ENCODE measurements at regions not wholly inside any gene's neighbourhood (a gene's known extent, or its start where the extent isn't known, plus 50 kb on each side); places are given as distances from the start of the nearest gene placed in this dataset.
"Not testable (repeated sequence)": the region's sequence is repeated elsewhere in the genome, so short reads cannot be mapped to it uniquely, and the experiment has no call there.

GRCh38 chr3:34646911-34647460 lies 848.6 kb downstream of the PDCD6IP start:
- Mint-ChIP-seq H3K27me3 (no peaks in the 10 kb centered on the region), H3K4me1 (peaks cover 0 to 1% (median 0%) of the 10 kb centered on the region in 3 donors), H3K4me3 (peak overlapping the region in 1 of 4 donors; percentile 83), H3K36me3 (no peaks in the 10 kb centered on the region), H3K9me3 (peaks cover 0 to 6% (median 0%) of the 10 kb centered on the region in 3 donors), H3K27ac (no peak overlapping the region)

DNA sequence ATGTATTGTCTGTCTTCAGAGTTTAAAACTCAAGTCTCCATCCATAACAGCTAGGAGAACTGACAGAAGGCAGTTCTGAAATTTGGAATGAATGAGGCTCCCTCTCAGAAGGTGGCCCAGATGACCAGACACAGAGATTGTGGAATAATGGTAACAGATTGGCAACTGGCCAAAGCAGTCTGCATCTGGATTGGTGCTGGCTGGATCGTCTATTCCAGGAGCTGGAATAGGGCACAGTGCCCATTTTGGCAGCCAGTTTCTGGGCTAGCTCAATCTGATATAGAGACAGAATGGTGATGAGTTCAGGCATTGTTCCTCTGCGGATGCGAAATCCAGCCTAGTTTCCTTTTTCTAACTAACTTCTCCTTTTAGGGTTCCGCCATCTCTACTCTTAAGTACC lies 851.7 kb downstream of the PDCD6IP start:
- Mint-ChIP-seq H3K36me3 (no peaks in the 10 kb centered on the region), H3K27ac (no peak overlapping the region), H3K9me3 (peaks cover 0 to 5% (median 3%) of the 10 kb centered on the region in 3 donors), H3K4me1 (no peaks in the 10 kb centered on the region), H3K27me3 (no peaks in the 10 kb centered on the region), H3K4me3 (no peak overlapping the region)

DNA sequence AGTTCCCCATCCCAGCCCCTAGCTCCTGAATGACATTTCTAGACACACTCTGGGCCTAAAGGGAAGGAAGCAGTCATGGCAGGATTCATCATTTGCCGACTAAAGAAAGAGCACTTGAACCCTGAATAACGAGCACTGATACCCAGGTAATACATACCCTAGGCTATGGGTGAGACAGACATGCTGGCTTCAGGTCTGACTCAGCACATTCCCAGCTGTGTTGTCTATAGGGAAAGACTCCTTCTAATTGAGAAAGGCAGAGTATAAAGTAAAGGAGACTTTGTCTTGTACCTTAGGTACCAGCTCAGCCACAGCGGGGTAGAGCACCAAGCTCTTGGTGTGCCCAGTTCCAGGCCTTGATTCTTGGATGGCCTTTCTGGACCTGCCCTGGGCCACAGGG lies 870.5 kb downstream of the PDCD6IP start:
- no peaks in the 10 kb centered on the region for H3K27me3 Mint-ChIP-seq
- peaks cover 1 to 9% (median 3%) of the 10 kb centered on the region in 3 donors for H3K9me3 Mint-ChIP-seq
- peaks cover 1% of the 10 kb centered on the region for H3K36me3 Mint-ChIP-seq
- H3K27ac Mint-ChIP-seq, result no peak overlapping the region
- H3K4me3 Mint-ChIP-seq, result no peak overlapping the region
- no peaks in the 10 kb centered on the region for H3K4me1 Mint-ChIP-seq

GRCh38 chr3:34669490-34669889 lies 871.1 kb downstream of the PDCD6IP start:
- Mint-ChIP-seq H3K4me1 (no peaks in the 10 kb centered on the region), H3K27me3 (no peaks in the 10 kb centered on the region), H3K36me3 (peaks cover 1% of the 10 kb centered on the region), H3K27ac (no peak overlapping the region), H3K4me3 (no peak overlapping the region), H3K9me3 (peaks cover 1 to 9% (median 3%) of the 10 kb centered on the region in 3 donors)

GRCh38 chr3:34675383-34676120 lies 877.1 kb downstream of the PDCD6IP start:
- Mint-ChIP-seq H3K9me3 (peaks cover 0 to 9% (median 6%) of the 10 kb centered on the region in 3 donors), H3K27ac (no peak overlapping the region), H3K27me3 (no peaks in the 10 kb centered on the region), H3K36me3 (peaks cover 4% of the 10 kb centered on the region), H3K4me3 (no peak overlapping the region), H3K4me1 (no peaks in the 10 kb centered on the region)

DNA sequence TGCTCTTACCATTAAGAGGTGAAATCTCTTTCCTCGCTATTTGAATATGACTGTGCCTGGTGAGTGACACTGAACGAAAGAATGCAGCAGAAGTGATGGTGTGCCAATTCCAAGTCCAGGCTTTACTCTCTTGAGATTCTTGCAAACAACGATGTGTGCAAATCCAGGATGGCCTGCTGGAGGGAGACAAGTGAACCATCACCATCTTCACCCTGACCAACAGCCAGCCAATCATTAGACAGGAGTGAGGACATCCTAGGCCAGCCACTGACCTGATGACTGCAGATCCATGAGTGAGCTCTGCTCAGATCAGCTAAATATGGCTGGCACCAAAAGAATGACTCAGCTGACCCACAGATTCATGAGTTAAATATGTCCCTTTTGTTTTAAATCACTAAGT lies 878.0 kb downstream of the PDCD6IP start:
- no peaks in the 10 kb centered on the region for H3K4me1 Mint-ChIP-seq
- H3K27ac Mint-ChIP-seq, result no peak overlapping the region
- H3K27me3 Mint-ChIP-seq, result no peaks in the 10 kb centered on the region
- H3K4me3 Mint-ChIP-seq, result no peak overlapping the region
- peaks cover 0 to 9% (median 6%) of the 10 kb centered on the region in 3 donors for H3K9me3 Mint-ChIP-seq
- H3K36me3 Mint-ChIP-seq, result peaks cover 4% of the 10 kb centered on the region

DNA sequence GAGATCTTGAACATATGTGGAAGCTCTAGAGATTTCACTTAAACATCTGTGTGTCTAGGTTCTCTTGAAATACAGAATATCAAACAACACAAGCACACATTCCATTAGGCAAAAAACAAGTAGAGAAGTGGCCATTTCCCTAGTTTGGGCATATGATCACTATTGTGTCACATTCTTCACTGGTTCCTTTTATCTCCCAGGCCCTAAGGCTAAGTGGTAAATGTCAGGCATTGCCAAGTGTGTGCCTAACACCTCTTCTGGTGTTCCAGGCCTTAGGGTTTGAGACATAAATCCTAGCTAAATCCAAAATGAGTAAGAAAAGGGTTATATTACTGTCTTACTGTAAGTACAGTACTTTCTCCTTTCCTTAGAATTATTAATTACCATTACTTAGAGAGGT lies 880.1 kb downstream of the PDCD6IP start:
- peaks cover 3% of the 10 kb centered on the region for H3K36me3 Mint-ChIP-seq
- H3K27ac Mint-ChIP-seq, result no peak overlapping the region
- H3K27me3 Mint-ChIP-seq, result no peaks in the 10 kb centered on the region
- no peaks in the 10 kb centered on the region for H3K4me1 Mint-ChIP-seq
- H3K4me3 Mint-ChIP-seq, result no peak overlapping the region
- H3K9me3 Mint-ChIP-seq, result peaks cover 0 to 5% (median 0%) of the 10 kb centered on the region in 3 donors

GRCh38 chr3:34679055-34679454 lies 880.6 kb downstream of the PDCD6IP start:
- H3K36me3 Mint-ChIP-seq, H3K27ac Mint-ChIP-seq, H3K4me1 Mint-ChIP-seq, H3K9me3 Mint-ChIP-seq, H3K27me3 Mint-ChIP-seq, H3K4me3 Mint-ChIP-seq: not testable (repeated sequence)

DNA sequence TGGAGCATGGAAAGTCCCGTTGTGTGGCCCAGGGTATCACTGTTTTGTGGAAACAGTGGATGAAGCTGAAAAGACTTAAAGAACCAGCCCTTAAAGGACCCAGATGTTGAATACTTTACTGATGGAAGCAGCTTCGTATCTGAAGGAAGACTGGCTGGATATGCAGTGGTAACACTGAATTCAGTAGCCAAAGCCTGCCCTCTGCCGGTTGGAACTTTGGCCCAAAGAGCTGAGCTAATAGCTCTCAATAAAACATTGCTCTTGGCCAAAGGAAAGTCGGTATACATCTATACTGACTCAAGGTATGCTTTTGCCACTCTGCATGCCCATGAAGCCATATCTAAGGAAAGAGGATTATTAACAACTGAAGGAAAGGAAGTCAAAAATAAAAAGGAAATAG lies 885.4 kb downstream of the PDCD6IP start:
- Mint-ChIP-seq H3K4me1 (no peaks in the 10 kb centered on the region), H3K27ac (peak overlapping the region in 1 of 3 donors; percentile 20), H3K36me3 (peaks cover 3% of the 10 kb centered on the region), H3K27me3 (no peaks in the 10 kb centered on the region), H3K4me3 (no peak overlapping the region), H3K9me3 (peaks cover 0 to 7% (median 0%) of the 10 kb centered on the region in 3 donors)

GRCh38 chr3:34686541-34686940 lies 888.1 kb downstream of the PDCD6IP start:
- H3K4me3 Mint-ChIP-seq, result no peak overlapping the region
- no peak overlapping the region for H3K27ac Mint-ChIP-seq
- peaks cover 0 to 2% (median 0%) of the 10 kb centered on the region in 3 donors for H3K9me3 Mint-ChIP-seq
- no peaks in the 10 kb centered on the region for H3K4me1 Mint-ChIP-seq
- H3K27me3 Mint-ChIP-seq, result no peaks in the 10 kb centered on the region
- no peaks in the 10 kb centered on the region for H3K36me3 Mint-ChIP-seq

- no peak overlapping the region for H3K27ac Mint-ChIP-seq
- H3K4me1 Mint-ChIP-seq, result no peaks in the 10 kb centered on the region
- H3K9me3 Mint-ChIP-seq, result peaks cover 0 to 2% (median 0%) of the 10 kb centered on the region in 3 donors
- H3K36me3 Mint-ChIP-seq, result no peaks in the 10 kb centered on the region
- no peak overlapping the region for H3K4me3 Mint-ChIP-seq
- no peaks in the 10 kb centered on the region for H3K27me3 Mint-ChIP-seq
Measured at GRCh38 chr3:34687671-34688070, 889.2 kb downstream of the PDCD6IP start.

DNA sequence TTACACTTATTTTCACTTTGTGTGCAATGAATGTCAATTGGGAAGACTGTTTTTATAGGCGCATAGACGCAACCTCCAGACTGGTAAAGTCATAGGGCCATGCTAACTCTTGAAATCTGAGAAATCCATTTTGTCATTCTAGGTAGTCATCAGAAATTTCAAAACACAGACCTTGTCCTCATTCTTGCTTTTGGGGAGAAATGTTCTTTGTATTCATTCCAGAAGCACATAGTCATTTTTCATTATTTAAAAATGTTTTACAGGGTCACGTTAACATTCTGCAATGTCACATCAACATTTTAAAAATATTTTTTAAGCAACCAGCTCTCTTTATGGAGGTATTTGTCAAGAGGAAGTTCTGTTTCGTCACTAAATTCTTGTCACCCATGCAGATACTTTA lies 898.4 kb downstream of the PDCD6IP start:
- H3K9me3 Mint-ChIP-seq, result peaks cover 3 to 21% (median 14%) of the 10 kb centered on the region in 3 donors
- H3K27me3 Mint-ChIP-seq, result no peaks in the 10 kb centered on the region
- no peaks in the 10 kb centered on the region for H3K4me1 Mint-ChIP-seq
- no peak overlapping the region for H3K4me3 Mint-ChIP-seq
- H3K27ac Mint-ChIP-seq, result no peak overlapping the region
- no peaks in the 10 kb centered on the region for H3K36me3 Mint-ChIP-seq

- no peaks in the 10 kb centered on the region for H3K36me3 Mint-ChIP-seq
- H3K4me1 Mint-ChIP-seq, result no peaks in the 10 kb centered on the region
- no peak overlapping the region for H3K27ac Mint-ChIP-seq
- H3K27me3 Mint-ChIP-seq, result no peaks in the 10 kb centered on the region
- peaks cover 5 to 28% (median 19%) of the 10 kb centered on the region in 3 donors for H3K9me3 Mint-ChIP-seq
- no peak overlapping the region for H3K4me3 Mint-ChIP-seq
Measured at GRCh38 chr3:34703053-34703452, 904.6 kb downstream of the PDCD6IP start.

- peaks cover 1% of the 10 kb centered on the region for H3K36me3 Mint-ChIP-seq
- H3K27ac Mint-ChIP-seq, result no peak overlapping the region
- no peaks in the 10 kb centered on the region for H3K27me3 Mint-ChIP-seq
- no peaks in the 10 kb centered on the region for H3K4me1 Mint-ChIP-seq
- no peak overlapping the region for H3K4me3 Mint-ChIP-seq
- H3K9me3 Mint-ChIP-seq, result peaks cover 0 to 6% (median 3%) of the 10 kb centered on the region in 3 donors
Measured at GRCh38 chr3:34724916-34725499, 914.3 kb upstream of the ARPP21 start.

DNA sequence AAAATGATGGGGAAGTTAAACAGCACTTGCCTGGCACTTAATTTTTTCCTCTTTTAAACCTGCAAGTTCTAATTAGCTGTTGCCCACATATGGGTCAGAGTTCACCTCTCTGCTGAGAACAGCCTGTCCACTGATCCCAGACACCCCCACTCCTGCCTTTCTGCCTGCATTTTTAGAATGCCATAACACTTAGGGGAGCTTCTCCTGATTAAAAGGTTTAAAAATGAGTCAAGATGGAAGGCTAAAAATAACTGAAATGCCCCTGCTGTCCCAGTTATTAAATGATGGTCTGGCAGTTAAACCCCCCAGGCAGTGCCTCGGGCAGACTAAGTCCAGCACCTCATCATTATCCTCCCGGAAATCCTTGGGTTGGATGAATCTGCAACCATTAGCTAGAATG lies 913.6 kb upstream of the ARPP21 start:
- Mint-ChIP-seq H3K4me3 (no peak overlapping the region), H3K36me3 (no peaks in the 10 kb centered on the region), H3K9me3 (peaks cover 4 to 10% (median 4%) of the 10 kb centered on the region in 3 donors)

GRCh38 chr3:34727700-34728099 lies 911.6 kb upstream of the ARPP21 start:
- Mint-ChIP-seq H3K4me1 (no peaks in the 10 kb centered on the region), H3K27me3 (no peaks in the 10 kb centered on the region), H3K9me3 (peaks cover 4 to 10% (median 4%) of the 10 kb centered on the region in 3 donors), H3K27ac (no peak overlapping the region), H3K4me3 (no peak overlapping the region), H3K36me3 (no peaks in the 10 kb centered on the region)

More for the DNA sequence above, 913.6 kb upstream of the ARPP21 start:
- Mint-ChIP-seq H3K4me1 (no peaks in the 10 kb centered on the region), H3K27ac (no peak overlapping the region), H3K27me3 (no peaks in the 10 kb centered on the region)

Data from IgD-negative memory B cell (primary cell).